H1 (cell line): ENCODE measurements at regions not wholly inside any gene's neighbourhood (a gene's known extent, or its start where the extent isn't known, plus 50 kb on each side); places are given as distances from the start of the nearest gene placed in this dataset.

Experiments used
- CTCF ChIA-PET: fragments of 300-600 bp; sonication (Branson Sonifier 250); formaldehyde crosslinking; loops from one replicate; lab custom pipeline; 2021; ENCODE audit not compliant: partially characterized antibody; lab: Charles Lee
- POLR2A ChIA-PET: fragments of 300-600 bp; sonication (Branson Sonifier 250); formaldehyde crosslinking; loops from one replicate; lab custom pipeline; 2021; ENCODE audit warnings: inconsistent platforms; ENCODE audit not compliant: partially characterized antibody; lab: Charles Lee
- DNase-seq, 2 experiments: peaks; one replicate each; pipeline versions ENCODE4 v3.0.0 to v3.0.0-alpha.2; 2010 to 2022; ENCODE audit warnings: low spot score in 2 of 2, low read depth in 1 of 2, mixed read lengths in 1 of 2
- FAIRE-seq: peaks from 2 replicates; lab custom pipeline; 2011; peaks lifted over from hg19 to GRCh38; lab: Jason Lieb, UNC
- H2AFZ ChIP-seq: 2 replicates; pipeline ENCODE4 v1.8.1; 2012; ENCODE audit warnings: low read length, inconsistent platforms
- H2AK5ac ChIP-seq: 2 replicates; pipeline ENCODE4 v1.6.1; 2013; ENCODE audit warnings: low read depth, low read length
- H2BK120ac ChIP-seq: replicated peaks from 2 replicates; pipeline ENCODE3; 2013; ENCODE audit warnings: low read depth, low read length, inconsistent platforms
- H2BK12ac ChIP-seq: 2 replicates; pipeline ENCODE4 v1.6.1; 2013; ENCODE audit warnings: low read depth, low read length
- H2BK15ac ChIP-seq: 2 replicates; pipeline ENCODE4 v1.6.1; 2013; ENCODE audit warnings: low read length
- H2BK20ac ChIP-seq: 2 replicates; pipeline ENCODE4 v1.6.1; 2013; ENCODE audit warnings: low read length
- H2BK5ac ChIP-seq: 2 replicates; pipeline ENCODE4 v1.6.1; 2013; ENCODE audit warnings: low read depth, low read length
- H3K14ac ChIP-seq: 2 replicates; pipeline ENCODE4 v1.6.1; 2013; ENCODE audit warnings: inconsistent platforms; ENCODE audit not compliant: insufficient read length
- H3K18ac ChIP-seq: 2 replicates; pipeline ENCODE4 v1.6.1; 2013; ENCODE audit warnings: low read length; ENCODE audit errors: extremely low read depth
- H3K23ac ChIP-seq: 2 replicates; pipeline ENCODE4 v1.6.1; 2013; ENCODE audit warnings: inconsistent platforms; ENCODE audit not compliant: insufficient read length
- H3K23me2 ChIP-seq: 2 replicates; pipeline ENCODE4 v1.6.1; 2013; ENCODE audit warnings: low read depth, low read length
- H3K27ac ChIP-seq: 2 replicates; pipeline ENCODE4 v1.6.1; 2011; ENCODE audit warnings: low read depth, low read length, inconsistent platforms
- H3K27me3 ChIP-seq, 4 experiments: replicated peaks in 1 of 4; 1 replicate in 1 of 4; 2 replicates in 3 of 4; pipeline versions ENCODE4 v1.6.1 to v1.8.1; 2011 to 2013; ENCODE audit warnings: low read length in 3 of 4, mild to moderate bottlenecking in 3 of 4, inconsistent platforms in 2 of 4, mixed read lengths in 2 of 4, moderate library complexity in 1 of 4; ENCODE audit not compliant: control insufficient read depth in 3 of 4, insufficient read depth in 3 of 4; ENCODE audit errors: extremely low read depth in 1 of 4
- H3K36me3 ChIP-seq, 4 experiments: 2 replicates each; pipeline versions ENCODE4 v1.6.1 to v1.8.1; 2011 to 2013; ENCODE audit warnings: mild to moderate bottlenecking in 4 of 4, low read length in 3 of 4, moderate library complexity in 2 of 4, control low read depth in 1 of 4, inconsistent platforms in 1 of 4; ENCODE audit not compliant: insufficient read depth in 4 of 4, control insufficient read depth in 2 of 4
- H3K4ac ChIP-seq: replicated peaks from 2 replicates; pipeline ENCODE3; 2013; ENCODE audit warnings: low read length, low read depth, mixed read lengths, inconsistent platforms; ENCODE audit not compliant: insufficient read length
- H3K4me1 ChIP-seq, 4 experiments: replicated peaks in 1 of 4; 1 replicate in 1 of 4; 2 replicates in 3 of 4; pipeline versions ENCODE4 v1.6.1 to v1.8.1; 2011 to 2013; ENCODE audit warnings: low read length in 3 of 4, inconsistent platforms in 2 of 4, mixed read lengths in 1 of 4; ENCODE audit not compliant: insufficient read depth in 4 of 4, control insufficient read depth in 3 of 4
- H3K4me2 ChIP-seq, 2 experiments: 2 replicates each; pipeline versions ENCODE4 v1.6.1 to v1.8.1; 2011 to 2013; ENCODE audit warnings: low read depth in 2 of 2, low read length in 2 of 2, control low read depth in 1 of 2, inconsistent platforms in 1 of 2, mild to moderate bottlenecking in 1 of 2; ENCODE audit not compliant: insufficient read depth in 1 of 2
- H3K4me3 ChIP-seq, 4 experiments: fragments of 200-600, 300-600 bp in 1 of 4; sonication (generic), shearing (Covaris generic), sonication (Bioruptor Twin) in 1 of 4; 2 replicates each; pipeline versions ENCODE4 v1.5.1 to v1.8.1; 2011 to 2016; ENCODE audit warnings: low read length in 4 of 4, low read depth in 3 of 4, control low read depth in 2 of 4, inconsistent platforms in 2 of 4, mild to moderate bottlenecking in 2 of 4, mixed read lengths in 1 of 4, moderate library complexity in 1 of 4; ENCODE audit not compliant: insufficient read depth in 2 of 4; ENCODE audit errors: extremely low read depth in 1 of 4
- H3K56ac ChIP-seq: replicated peaks from 2 replicates; pipeline ENCODE3; 2013; ENCODE audit warnings: low read depth, mild to moderate bottlenecking, mixed read lengths, low read length, inconsistent platforms; ENCODE audit not compliant: insufficient read length
- H3K79me1 ChIP-seq: 2 replicates; pipeline ENCODE4 v1.6.1; 2013; ENCODE audit warnings: low read depth, low read length, control low read depth
- H3K79me2 ChIP-seq, 2 experiments: 2 replicates each; pipeline versions ENCODE4 v1.6.1 to v1.8.1; 2012 to 2013; ENCODE audit warnings: low read length in 2 of 2, mild to moderate bottlenecking in 2 of 2, inconsistent platforms in 1 of 2; ENCODE audit not compliant: insufficient read depth in 2 of 2, control insufficient read depth in 1 of 2
- H3K9ac ChIP-seq, 4 experiments: replicated peaks in 1 of 4; 1 replicate in 1 of 4; 2 replicates in 3 of 4; pipeline versions ENCODE4 v1.6.1 to v1.8.1; 2011 to 2013; ENCODE audit warnings: low read depth in 3 of 4, low read length in 3 of 4, control low read depth in 2 of 4, mild to moderate bottlenecking in 2 of 4, moderate library complexity in 2 of 4, inconsistent platforms in 1 of 4; ENCODE audit errors: extremely low read depth in 1 of 4
- H3K9me3 ChIP-seq, 2 experiments: 2 replicates each; pipeline versions ENCODE4 v1.6.1 to v1.8.1; 2012 to 2013; ENCODE audit warnings: mild to moderate bottlenecking in 2 of 2, moderate library complexity in 2 of 2, control low read depth in 1 of 2, inconsistent platforms in 1 of 2, low read depth in 1 of 2, low read length in 1 of 2, mixed read lengths in 1 of 2; ENCODE audit not compliant: insufficient read depth in 2 of 2
- H4K20me1 ChIP-seq, 2 experiments: replicated peaks in 1 of 2; 2 replicates each; pipeline versions ENCODE3 to v1.8.1; 2011 to 2013; ENCODE audit warnings: inconsistent platforms in 2 of 2, low read length in 2 of 2, mild to moderate bottlenecking in 1 of 2; ENCODE audit not compliant: insufficient read depth in 2 of 2, control insufficient read depth in 1 of 2
- H4K5ac ChIP-seq: 2 replicates; pipeline ENCODE4 v1.6.1; 2013; ENCODE audit warnings: low read length, low read depth, mixed read lengths, inconsistent platforms; ENCODE audit not compliant: insufficient read length
- H4K8ac ChIP-seq: 2 replicates; pipeline ENCODE4 v1.8.0; 2013; ENCODE audit warnings: mild to moderate bottlenecking, moderate library complexity, low read length, inconsistent platforms; ENCODE audit not compliant: insufficient read depth; ENCODE audit errors: extremely low read depth
- H4K91ac ChIP-seq: replicated peaks from 2 replicates; pipeline ENCODE3; 2013; ENCODE audit warnings: low read length, mixed read lengths, inconsistent platforms; ENCODE audit not compliant: insufficient read length
- JUN ChIP-seq: IDR thresholded peaks from 2 replicates; pipeline ENCODE4 v1.6.1; 2011; ENCODE audit warnings: low read depth, mild to moderate bottlenecking, improper control_type of control experiment, low read length
- RAD21 ChIP-seq, 2 experiments: IDR thresholded peaks in 1 of 2; conservative IDR thresholded peaks in 1 of 2; 2 replicates each; pipeline ENCODE4 v1.6.1; 2011; ENCODE audit warnings: low read depth in 2 of 2, low read length in 2 of 2, improper control_type of control experiment in 1 of 2, inconsistent platforms in 1 of 2, mild to moderate bottlenecking in 1 of 2, moderate library complexity in 1 of 2
- SIN3A ChIP-seq, 2 experiments: IDR thresholded peaks in 1 of 2; conservative IDR thresholded peaks in 1 of 2; 2 replicates each; pipeline ENCODE4 v1.6.1; 2011 to 2012; ENCODE audit warnings: low read length in 2 of 2, improper control_type of control experiment in 1 of 2, low read depth in 1 of 2, mild to moderate bottlenecking in 1 of 2
- WGBS, 2 experiments: shearing (Covaris generic) in 1 of 2; methylation state at CpG; one replicate each; pipeline versions ENCODE4 v1.1.6 to v1.1.7; 2013 to 2015; ENCODE audit warnings: low lambda C conversion rate in 2 of 2, mixed read lengths in 2 of 2, inconsistent platforms in 1 of 2, low coverage in 1 of 2, missing lambda C conversion rate in 1 of 2; ENCODE audit not compliant: insufficient replicate concordance in 2 of 2, insufficient coverage in 1 of 2, insufficient read length in 1 of 2; ENCODE audit errors: extremely low coverage in 1 of 2, missing lambda C conversion rate in 1 of 2; 5-methylcytosine and 5-hydroxymethylcytosine counted together
- TF ChIP-seq, protein P1 (sequence below): IDR thresholded peaks from 2 replicates; pipeline ENCODE4 v1.6.1; 2011; ENCODE audit warnings: low read depth, mild to moderate bottlenecking, low read length; ENCODE audit not compliant: insufficient read depth

DNA sequence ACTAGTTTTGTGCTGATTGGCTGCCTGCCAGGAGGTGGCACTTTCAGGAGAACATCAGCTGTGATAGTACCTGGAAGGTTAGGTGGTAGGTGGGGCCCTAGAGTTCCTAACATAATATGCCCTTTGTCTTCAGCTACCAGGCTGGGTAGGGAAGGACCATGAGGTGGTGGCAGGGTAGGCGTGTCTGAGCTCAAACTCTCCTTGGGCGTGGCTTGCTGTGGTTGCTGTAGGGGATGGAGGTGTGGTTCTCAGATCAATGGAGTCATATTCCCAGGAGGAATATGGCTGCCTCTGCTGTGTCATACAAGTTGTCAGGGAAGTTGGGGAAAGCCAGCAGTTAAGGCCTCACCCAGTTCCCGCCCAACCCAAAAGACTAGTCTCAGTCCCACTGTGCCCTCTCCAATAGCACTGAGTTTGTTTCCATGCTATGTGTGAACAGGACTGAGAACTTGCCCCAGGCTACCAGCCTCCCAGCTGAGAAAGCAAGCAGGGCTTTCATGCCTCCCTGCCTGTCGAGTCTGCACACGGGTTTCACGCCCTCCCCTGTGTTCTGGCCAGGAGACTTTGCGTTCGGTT is 107.7 kb downstream of the CHCHD4 start:
- Histone ChIP-seq H2BK12ac (no peak overlapping the region), H3K23me2 (no peaks in the 10 kb centered on the region), H2BK5ac (no peak overlapping the region), H3K27me3 (no peaks in the 10 kb centered on the region), H3K14ac (no peak overlapping the region), H4K8ac (no peak overlapping the region), H3K36me3 (no peaks in the 10 kb centered on the region), H4K91ac (no peak overlapping the region), H3K56ac (no peak overlapping the region), H3K4ac (no peak overlapping the region), H3K79me1 (no peaks in the 10 kb centered on the region), H3K4me3 (no peak overlapping the region), H3K9ac (no peak overlapping the region), H3K18ac (no peak overlapping the region), H3K23ac (no peak overlapping the region), H2AK5ac (0 out of 2 replicates have a peak overlapping the region, but pooled peaks have one; percentile 24), H3K4me2 (no peak overlapping the region), H3K9me3 (peaks cover 3% of the 10 kb centered on the region in 2 experiments; a peak in 2 of 4 replicates), H4K20me1 (no peaks in the 10 kb centered on the region), H3K27ac (no peak overlapping the region), H2AFZ (no peak overlapping the region), H2BK15ac (no peak overlapping the region), H3K4me1 (no peaks in the 10 kb centered on the region), H2BK120ac (no peak overlapping the region), H2BK20ac (no peak overlapping the region), H3K79me2 (no peaks in the 10 kb centered on the region), H4K5ac (no peak overlapping the region)
- no peak for FAIRE-seq
- WGBS, 2 experiments, result 95% methylated on average over 8 of the region's 8 CpGs; no CpG with 5 or more reads in 1 of the 2 experiments
- POLR2A ChIA-PET, result no interaction called here
- no peak for DNase-seq
- CTCF ChIA-PET, result interaction anchor here (0.7 kb wide), 1 partner anchor 99 kb away, joined by 3 read pairs; no protein-coding TSS in a partner anchor
- TF ChIP-seq JUN (no peak), RAD21 (IDR thresholded peaks at IDR 0.05 in 1 of 2, conservative IDR thresholded peaks at IDR 0.05 in 1 of 2; ENCODE audit: low read depth in 2 of 2, low read length in 2 of 2) (no peak), SIN3A (conservative IDR thresholded peaks at IDR 0.05 in 1 of 2, IDR thresholded peaks at IDR 0.05 in 1 of 2; ENCODE audit: low read depth in 1 of 2, low read length in 2 of 2) (no peak)
- TF ChIP-seq, protein P1, sequence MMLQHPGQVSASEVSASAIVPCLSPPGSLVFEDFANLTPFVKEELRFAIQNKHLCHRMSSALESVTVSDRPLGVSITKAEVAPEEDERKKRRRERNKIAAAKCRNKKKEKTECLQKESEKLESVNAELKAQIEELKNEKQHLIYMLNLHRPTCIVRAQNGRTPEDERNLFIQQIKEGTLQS, result no peak
